ENCODE measurements at regions not wholly inside any gene's neighbourhood (a gene's known extent, or its start where the extent isn't known, plus 50 kb on each side); places are given as distances from the start of the nearest gene placed in this dataset.
A peak's percentile ranks its signal among the peaks of the same experiment; 100 is the strongest.

- Histone ChIP-seq H3K36me3 (no peaks in the 10 kb centered on the region), H3K27me3 (no peaks in the 10 kb centered on the region), H3K4me1 (no peaks in the 10 kb centered on the region), H3K4me3 (no peak overlapping the region), H3K27ac (peak overlapping the region in 1 of 4 donors; percentile 27), H3K9me3 (peaks cover 0 to 10% (median 0%) of the 10 kb centered on the region in 4 donors)
- DNase-seq = no peak
- TF ChIP-seq, protein P1, sequence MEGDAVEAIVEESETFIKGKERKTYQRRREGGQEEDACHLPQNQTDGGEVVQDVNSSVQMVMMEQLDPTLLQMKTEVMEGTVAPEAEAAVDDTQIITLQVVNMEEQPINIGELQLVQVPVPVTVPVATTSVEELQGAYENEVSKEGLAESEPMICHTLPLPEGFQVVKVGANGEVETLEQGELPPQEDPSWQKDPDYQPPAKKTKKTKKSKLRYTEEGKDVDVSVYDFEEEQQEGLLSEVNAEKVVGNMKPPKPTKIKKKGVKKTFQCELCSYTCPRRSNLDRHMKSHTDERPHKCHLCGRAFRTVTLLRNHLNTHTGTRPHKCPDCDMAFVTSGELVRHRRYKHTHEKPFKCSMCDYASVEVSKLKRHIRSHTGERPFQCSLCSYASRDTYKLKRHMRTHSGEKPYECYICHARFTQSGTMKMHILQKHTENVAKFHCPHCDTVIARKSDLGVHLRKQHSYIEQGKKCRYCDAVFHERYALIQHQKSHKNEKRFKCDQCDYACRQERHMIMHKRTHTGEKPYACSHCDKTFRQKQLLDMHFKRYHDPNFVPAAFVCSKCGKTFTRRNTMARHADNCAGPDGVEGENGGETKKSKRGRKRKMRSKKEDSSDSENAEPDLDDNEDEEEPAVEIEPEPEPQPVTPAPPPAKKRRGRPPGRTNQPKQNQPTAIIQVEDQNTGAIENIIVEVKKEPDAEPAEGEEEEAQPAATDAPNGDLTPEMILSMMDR (IDR thresholded peaks at IDR 0.05) = no peak
- no peak for TF ChIP-seq EP300 (IDR thresholded peaks at IDR 0.05)
- no peak for TF ChIP-seq POLR2AphosphoS5 (IDR thresholded peaks at IDR 0.05)
- no peak for TF ChIP-seq POLR2A (IDR thresholded peaks at IDR 0.05)
- no peak for ATAC-seq (ENCODE audit: low FRiP score in 2 of 2)
Observed at GRCh38 chr10:44161184-44161583, 223.7 kb downstream of the CXCL12 start.

GRCh38 chr10:44157574-44157973, 227.3 kb downstream of the CXCL12 start:
- peaks cover 0 to 10% (median 0%) of the 10 kb centered on the region in 4 donors for H3K9me3 ChIP-seq
- H3K4me3 ChIP-seq = no peak overlapping the region
- H3K4me1 ChIP-seq = no peaks in the 10 kb centered on the region
- no peak overlapping the region for H3K27ac ChIP-seq
- H3K27me3 ChIP-seq = no peaks in the 10 kb centered on the region
- H3K36me3 ChIP-seq = no peaks in the 10 kb centered on the region
- ATAC-seq (ENCODE audit: low FRiP score in 2 of 2) = no peak
- 97 to 100% methylated on average over 1 of the region's 1 CpG for WGBS, 2 donors
- TF ChIP-seq POLR2A (IDR thresholded peaks at IDR 0.05) (no peak), EP300 (IDR thresholded peaks at IDR 0.05) (no peak), POLR2AphosphoS5 (IDR thresholded peaks at IDR 0.05) (no peak)
- TF ChIP-seq, protein P1 (IDR thresholded peaks at IDR 0.05) = no peak
- DNase-seq = no peak

GRCh38 chr10:44154956-44155355, 229.9 kb downstream of the CXCL12 start:
- Histone ChIP-seq H3K4me3 (no peak overlapping the region), H3K4me1 (no peaks in the 10 kb centered on the region), H3K9me3 (peaks cover 0 to 16% (median 5%) of the 10 kb centered on the region in 4 donors), H3K36me3 (no peaks in the 10 kb centered on the region), H3K27me3 (no peaks in the 10 kb centered on the region), H3K27ac (no peak overlapping the region)
- 72 to 74% methylated on average over 2 of the region's 2 CpGs for WGBS, 2 donors
- DNase-seq (no peak), ATAC-seq (ENCODE audit: low FRiP score in 2 of 2) (no peak)
- TF ChIP-seq POLR2AphosphoS5 (IDR thresholded peaks at IDR 0.05) = no peak
- no peak for TF ChIP-seq POLR2A (IDR thresholded peaks at IDR 0.05)
- TF ChIP-seq, protein P1 (IDR thresholded peaks at IDR 0.05) = no peak
- TF ChIP-seq EP300 (IDR thresholded peaks at IDR 0.05) = no peak

DNA sequence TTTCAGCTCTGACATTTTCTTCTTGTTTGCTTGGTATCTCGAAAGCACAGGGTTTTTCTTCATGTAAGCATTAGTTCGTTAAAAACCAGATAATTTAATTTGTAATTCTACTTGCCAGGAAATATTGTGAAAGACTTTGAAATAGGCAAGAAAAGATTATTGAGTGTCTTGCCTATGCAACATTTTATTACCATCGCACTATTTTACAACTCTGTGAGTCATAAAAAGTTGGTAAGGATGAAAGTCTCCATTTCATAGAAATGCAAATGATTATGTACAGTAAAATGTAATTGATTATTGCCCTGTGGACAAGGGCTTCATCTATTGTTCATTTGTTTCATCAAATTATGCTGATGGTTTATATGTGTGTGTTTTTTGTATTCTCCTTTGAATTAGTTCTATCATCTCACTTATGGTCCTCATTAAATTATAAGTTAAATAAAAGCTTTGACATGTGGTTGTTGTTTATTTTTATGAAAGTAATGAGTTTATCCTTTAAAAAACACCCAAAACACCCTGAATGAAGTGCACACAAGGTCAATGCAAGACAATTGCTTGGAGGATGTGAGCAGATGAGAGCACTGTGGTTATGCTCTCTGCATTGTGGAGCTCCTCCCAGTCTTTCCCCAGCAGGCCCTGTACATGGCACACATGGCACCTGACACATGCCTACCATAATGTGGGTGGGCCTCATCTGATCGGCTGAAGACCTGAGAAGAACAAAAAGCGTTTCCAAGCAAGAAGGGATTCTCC, 230.8 kb downstream of the CXCL12 start:
- ATAC-seq (ENCODE audit: low FRiP score in 2 of 2) (no peak), DNase-seq (no peak)
- Histone ChIP-seq H3K27ac (no peak overlapping the region), H3K36me3 (no peaks in the 10 kb centered on the region), H3K27me3 (no peaks in the 10 kb centered on the region), H3K9me3 (peaks cover 0 to 16% (median 5%) of the 10 kb centered on the region in 4 donors), H3K4me3 (no peak overlapping the region), H3K4me1 (no peaks in the 10 kb centered on the region)
- TF ChIP-seq, protein P1 (IDR thresholded peaks at IDR 0.05) = no peak
- TF ChIP-seq POLR2A (IDR thresholded peaks at IDR 0.05) (no peak), POLR2AphosphoS5 (IDR thresholded peaks at IDR 0.05) (no peak), EP300 (IDR thresholded peaks at IDR 0.05) (no peak)
- 80 to 90% methylated on average over 5 of the region's 5 CpGs for WGBS, 2 donors

DNA sequence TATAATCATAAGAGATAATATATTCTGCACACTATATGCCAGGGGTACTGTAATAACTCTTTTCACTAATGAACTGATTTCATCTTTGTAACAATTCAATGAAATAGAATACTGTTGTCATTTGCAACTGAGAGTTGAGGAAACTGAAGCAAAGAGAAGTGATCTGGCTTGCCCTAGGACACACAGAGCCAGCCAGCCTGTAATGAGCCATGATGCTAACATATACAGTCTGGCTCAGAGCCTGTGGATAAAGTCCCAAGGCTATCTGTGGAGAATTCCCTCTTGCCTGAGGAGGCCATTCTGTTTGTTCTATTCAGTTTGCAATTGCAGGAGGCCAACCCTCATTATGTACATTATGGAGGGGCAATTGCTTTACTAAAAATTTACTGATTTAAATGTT, 241.3 kb downstream of the CXCL12 start:
- no peak for TF ChIP-seq POLR2AphosphoS5 (IDR thresholded peaks at IDR 0.05)
- TF ChIP-seq, protein P1 (IDR thresholded peaks at IDR 0.05) = no peak
- TF ChIP-seq EP300 (IDR thresholded peaks at IDR 0.05) = no peak
- no peak for TF ChIP-seq POLR2A (IDR thresholded peaks at IDR 0.05)
- no peak for ATAC-seq (ENCODE audit: low FRiP score in 2 of 2)

More for the DNA sequence above, 241.3 kb downstream of the CXCL12 start:
- H3K4me3 ChIP-seq = no peak overlapping the region
- no peaks in the 10 kb centered on the region for H3K36me3 ChIP-seq
- no peak overlapping the region for H3K27ac ChIP-seq
- no peaks in the 10 kb centered on the region for H3K27me3 ChIP-seq
- no peak for DNase-seq
- peaks cover 0 to 4% (median 0%) of the 10 kb centered on the region in 4 donors for H3K9me3 ChIP-seq
- no peaks in the 10 kb centered on the region for H3K4me1 ChIP-seq
